Cerebellar nuclear complex (tissue), 1 donor: ENCODE measurements at regions not wholly inside any gene's neighbourhood (a gene's known extent, or its start where the extent isn't known, plus 50 kb on each side); places are given as distances from the start of the nearest gene placed in this dataset.
"Not testable (repeated sequence)": the region's sequence is repeated elsewhere in the genome, so short reads cannot be mapped to it uniquely, and the experiment has no call there.

Source experiments
- DNase-seq, 2 experiments: peaks; one replicate each; lab custom pipeline; 2025; lab: John Stamatoyannopoulos, UW

GRCh38 chr1:148264374-148265276 is 112.5 kb upstream of the NBPF11 start:
- DNase-seq = no peak

DNA sequence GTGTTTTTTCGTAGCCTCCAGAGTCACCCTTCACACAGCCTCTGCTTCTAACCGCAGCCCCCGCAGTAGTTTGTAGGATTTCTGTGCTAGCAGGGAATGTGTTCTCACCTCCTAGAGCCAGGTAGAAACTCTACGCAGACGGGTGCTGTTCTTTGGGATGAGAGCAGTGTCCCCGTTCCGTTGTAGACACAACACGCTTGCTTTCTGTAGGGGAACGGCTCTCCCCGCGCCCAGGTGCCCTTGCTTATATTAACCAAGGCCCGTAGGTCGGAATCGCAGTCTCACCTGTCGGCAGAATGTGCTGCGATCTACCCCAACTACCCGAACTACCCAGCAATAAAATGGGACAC is 111.8 kb upstream of the NBPF11 start:
- no peak for DNase-seq

DNA sequence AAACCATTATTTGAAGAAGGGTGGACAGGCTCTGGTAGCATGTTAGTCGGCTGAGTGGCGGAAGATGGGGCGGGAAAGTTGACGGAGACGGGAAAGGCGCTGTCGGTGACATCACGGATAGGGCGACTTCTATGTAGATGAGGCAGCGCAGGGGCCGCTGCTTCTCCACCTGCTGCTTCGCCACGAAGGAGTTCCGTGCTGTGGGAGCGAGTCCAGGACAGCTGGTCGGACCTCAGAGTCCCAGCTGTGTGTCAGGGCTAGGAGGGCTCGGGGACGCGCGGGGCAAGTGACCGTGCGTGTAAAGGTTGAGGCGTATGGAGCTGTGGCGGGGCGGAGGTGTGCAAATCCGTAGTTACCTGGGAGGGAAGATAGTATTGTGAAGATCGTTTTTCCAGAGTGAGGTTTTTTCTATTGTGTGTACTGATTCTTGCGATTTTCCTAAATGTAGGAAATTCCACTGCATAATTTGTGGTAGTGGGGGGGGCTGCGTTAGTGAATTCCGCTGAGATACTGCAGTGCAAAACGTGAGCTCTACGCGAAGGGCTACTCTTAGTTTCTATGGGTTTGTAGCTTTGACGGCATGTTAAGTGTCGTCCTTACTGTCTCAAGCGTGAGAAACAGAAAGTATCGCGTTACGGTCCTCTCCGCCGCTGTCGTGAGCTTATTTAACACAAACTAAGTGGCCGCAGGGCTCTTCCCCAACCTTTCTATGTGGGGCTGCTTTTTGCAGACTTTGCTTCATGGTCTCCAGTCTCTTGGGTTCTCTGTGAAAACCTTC is 111.2 kb upstream of the NBPF11 start:
- DNase-seq = peak in 1 of 2 experiments; percentile 72

GRCh38 chr1:148261684-148262083 is 109.6 kb upstream of the NBPF11 start:
- DNase-seq = not testable (repeated sequence)

DNA sequence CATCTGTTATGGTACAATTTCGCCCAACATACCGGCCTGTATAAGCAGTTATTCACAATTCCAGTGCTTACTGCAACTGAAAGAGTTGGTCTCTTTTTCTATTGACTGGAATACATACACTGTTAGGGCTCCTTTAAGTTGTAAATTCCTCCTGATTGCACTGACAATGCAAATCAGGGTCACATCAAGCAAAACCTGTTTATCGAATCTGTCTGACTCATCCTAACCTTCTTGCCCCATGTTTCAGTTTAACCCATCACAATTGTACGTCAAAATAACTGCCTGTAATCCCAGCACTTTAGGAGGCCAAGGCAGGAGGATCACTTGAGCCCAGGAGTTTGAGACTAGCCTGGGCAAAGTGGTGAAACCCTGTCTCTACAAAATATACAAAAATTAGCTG is 105.8 kb upstream of the NBPF11 start:
- DNase-seq = not testable (repeated sequence)

- DNase-seq = not testable (repeated sequence)
Observed at GRCh38 chr1:148254611-148255429, 102.7 kb upstream of the NBPF11 start.

DNA sequence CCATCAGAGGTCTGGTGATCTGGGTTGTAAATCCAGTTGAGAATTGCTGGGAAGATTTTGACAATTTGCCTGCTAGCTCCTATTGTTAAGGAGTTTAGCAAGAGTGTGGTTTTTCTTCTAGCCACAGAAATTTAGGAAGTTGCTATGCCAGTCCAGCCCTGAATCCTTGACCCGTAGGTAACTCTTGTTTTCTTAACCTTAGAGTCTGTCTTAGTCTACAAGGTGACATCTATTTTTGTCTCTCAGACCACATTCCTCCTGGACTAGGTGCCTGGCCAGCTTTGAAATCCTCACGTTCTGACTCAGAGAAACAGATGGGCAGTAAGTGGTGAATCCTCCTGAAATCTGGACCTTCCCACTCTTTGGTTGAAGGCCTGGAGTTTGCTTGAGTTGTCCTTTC is 101.7 kb upstream of the NBPF11 start:
- not testable (repeated sequence) for DNase-seq

- not testable (repeated sequence) for DNase-seq
Observed at GRCh38 chr1:148248798-148249197, 96.7 kb upstream of the NBPF11 start.

- not testable (repeated sequence) for DNase-seq
Observed at GRCh38 chr1:148246258-148246861, 94.3 kb upstream of the NBPF11 start.

DNA sequence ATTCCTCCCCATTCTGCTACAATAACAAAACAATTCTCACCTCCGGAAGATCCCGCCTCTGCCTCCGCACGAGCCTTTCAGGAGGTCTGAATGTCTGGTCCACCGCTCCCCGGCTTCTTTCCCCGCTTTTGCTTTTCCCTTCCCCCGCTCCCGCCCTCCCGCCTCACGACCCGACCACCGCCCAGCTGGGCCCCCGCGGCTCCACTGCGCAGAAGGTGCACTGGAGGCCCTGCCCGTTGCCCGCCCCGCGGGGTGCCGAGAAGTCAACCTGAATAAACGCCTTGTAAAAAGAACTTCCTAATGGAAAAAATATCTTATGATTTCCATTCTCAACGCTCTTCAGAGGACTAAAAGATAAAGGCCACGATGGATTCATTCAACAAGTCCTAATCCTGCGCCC is 93.8 kb upstream of the NBPF11 start:
- not testable (repeated sequence) for DNase-seq

DNA sequence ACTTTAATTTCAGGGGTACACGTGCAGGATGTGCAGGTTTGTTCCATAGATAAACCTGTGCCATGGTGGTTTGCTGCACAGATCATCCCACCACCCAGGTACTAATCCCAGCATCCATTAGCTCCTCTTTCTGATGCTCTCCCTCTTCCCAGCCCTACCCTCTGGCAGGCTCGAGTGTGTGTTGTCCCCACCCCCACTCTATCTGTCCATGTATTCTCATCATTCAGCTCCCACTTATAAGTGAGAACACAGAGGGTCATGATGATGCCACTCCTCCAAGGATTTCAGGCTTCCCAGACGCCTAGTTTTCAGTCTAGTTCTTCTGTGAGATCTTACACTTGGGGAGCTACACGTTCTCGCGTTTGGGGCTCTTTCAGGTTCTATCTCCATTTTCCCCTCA is 93.4 kb upstream of the NBPF11 start:
- not testable (repeated sequence) for DNase-seq

DNA sequence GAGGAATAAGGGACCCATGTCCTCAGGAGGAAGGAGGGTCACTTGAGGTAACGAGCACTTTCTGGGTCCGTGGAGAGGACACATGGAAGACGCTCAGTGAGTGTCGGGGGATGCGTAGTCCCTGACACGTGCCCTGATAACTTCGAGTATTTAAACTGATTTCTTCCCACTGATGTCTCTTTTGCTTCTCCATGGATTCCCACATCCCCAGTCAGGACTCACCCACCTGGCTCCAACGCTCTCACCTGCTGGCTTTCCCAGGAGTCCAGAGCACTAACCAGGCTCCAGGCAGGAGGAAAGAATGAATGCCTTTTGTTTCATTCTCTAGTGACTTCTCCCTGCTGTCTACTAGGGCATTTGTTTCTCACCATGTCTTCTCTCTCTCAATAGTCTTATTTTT is 81.2 kb upstream of the NBPF11 start:
- DNase-seq = not testable (repeated sequence)

DNA sequence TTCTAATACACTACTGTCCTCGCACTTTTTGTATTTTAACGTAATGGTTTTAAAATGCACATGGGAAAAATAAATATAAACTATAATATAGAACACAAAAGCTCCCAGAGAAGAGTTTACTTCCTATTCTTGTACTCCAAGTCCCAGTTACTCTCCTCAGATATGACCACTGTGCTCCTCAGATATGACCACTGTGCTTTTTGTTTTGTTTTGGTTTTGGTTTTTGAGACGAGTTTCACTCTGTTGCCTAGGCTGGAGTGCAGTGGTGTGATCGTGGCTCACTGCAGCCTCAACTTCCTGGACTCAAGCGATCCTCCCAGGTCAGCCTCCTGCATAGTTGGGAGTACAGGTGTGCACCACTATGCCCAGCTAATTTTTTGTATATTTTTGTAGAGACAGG is 76.8 kb upstream of the NBPF11 start:
- DNase-seq = not testable (repeated sequence)

GRCh38 chr1:148222399-148223159 is 70.5 kb upstream of the NBPF11 start:
- not testable (repeated sequence) for DNase-seq

DNA sequence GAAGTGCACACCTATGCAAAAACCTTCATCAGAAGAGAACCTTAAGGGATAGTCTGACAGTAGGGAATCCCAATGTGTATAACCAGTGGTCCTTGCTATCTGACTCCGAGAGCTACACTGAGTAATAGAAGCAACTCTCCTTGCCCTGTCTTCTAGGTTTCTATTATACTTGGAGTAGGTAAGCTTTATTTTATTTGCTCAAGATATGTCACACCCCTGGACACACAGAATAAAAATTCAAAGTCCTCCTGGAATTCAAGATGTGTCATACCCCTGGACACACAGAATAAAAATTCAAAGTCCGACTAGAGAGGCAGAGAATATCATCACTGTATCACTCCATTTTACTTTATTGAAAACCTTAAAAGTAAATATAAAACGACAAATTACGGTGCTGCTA is 69.5 kb upstream of the NBPF11 start:
- not testable (repeated sequence) for DNase-seq

DNA sequence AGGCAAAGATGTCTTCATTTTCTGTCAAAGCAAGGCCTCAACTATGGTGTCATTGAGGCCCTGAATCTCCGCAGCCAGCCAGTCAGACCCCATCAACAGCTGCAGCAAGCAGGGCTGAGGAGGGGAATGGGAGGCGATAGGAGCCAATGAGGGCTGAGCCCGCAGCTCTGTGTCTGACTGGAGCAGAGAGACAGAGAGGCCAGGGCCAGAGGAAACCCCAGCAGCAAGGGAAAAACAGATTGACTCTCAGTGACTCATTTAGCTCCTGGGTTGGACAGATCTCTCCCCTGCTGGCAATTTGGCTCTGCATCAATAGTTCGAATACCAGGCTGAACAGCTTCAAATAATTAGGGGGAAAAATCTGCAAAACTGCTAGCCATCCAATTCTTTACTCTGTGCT is 67.1 kb upstream of the NBPF11 start:
- DNase-seq = not testable (repeated sequence)

GRCh38 chr1:148211191-148211590 is 59.1 kb upstream of the NBPF11 start:
- not testable (repeated sequence) for DNase-seq

DNA sequence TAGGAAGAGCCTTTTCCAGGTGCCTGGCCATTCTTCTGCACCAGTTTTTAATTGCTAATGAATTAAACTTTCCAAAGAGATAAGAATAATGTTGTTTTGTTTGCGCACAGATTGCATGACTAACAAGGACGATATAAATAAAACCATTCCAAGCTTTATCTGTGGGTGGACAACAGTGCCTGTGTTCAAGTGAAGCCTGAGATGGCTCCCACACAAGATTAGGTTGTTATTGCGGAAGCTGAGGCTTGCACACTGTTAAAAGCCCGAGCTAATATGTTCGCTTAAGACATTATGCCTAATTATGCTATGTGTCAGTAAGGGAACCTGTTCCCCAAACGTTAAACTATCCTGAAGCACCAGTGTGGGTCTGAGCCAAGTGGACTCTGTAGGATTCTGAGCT is 58.5 kb upstream of the NBPF11 start:
- not testable (repeated sequence) for DNase-seq

GRCh38 chr1:148210166-148210565 is 58.1 kb upstream of the NBPF11 start:
- not testable (repeated sequence) for DNase-seq

GRCh38 chr1:148202013-148202412 is 49.9 kb upstream of the NBPF11 start:
- DNase-seq = not testable (repeated sequence)
